Mesodermal cell (in vitro differentiated cells): ENCODE measurements at regions not wholly inside any gene's neighbourhood (a gene's known extent, or its start where the extent isn't known, plus 50 kb on each side); places are given as distances from the start of the nearest gene placed in this dataset.

Experiments
- H3K27ac ChIP-seq: 2 replicates; pipeline ENCODE4 v1.7.0; 2013; ENCODE audit warnings: mild to moderate bottlenecking, low read depth, low read length, moderate library complexity; ENCODE audit not compliant: severe bottlenecking
- H3K36me3 ChIP-seq: 2 replicates; pipeline ENCODE4 v1.7.1; 2013; ENCODE audit warnings: mild to moderate bottlenecking, low read length, moderate library complexity; ENCODE audit not compliant: control insufficient read depth, insufficient read depth
- H3K4me1 ChIP-seq: one replicate; pipeline ENCODE4 v1.7.1; 2013; ENCODE audit warnings: mild to moderate bottlenecking, low read length; ENCODE audit not compliant: insufficient read depth, control insufficient read depth, poor library complexity, severe bottlenecking
- H3K4me3 ChIP-seq: 2 replicates; pipeline ENCODE4 v1.7.0; 2013; ENCODE audit warnings: low read length, control low read depth, mild to moderate bottlenecking; ENCODE audit not compliant: insufficient read depth, poor library complexity, severe bottlenecking; ENCODE audit errors: extremely low read depth
- H3K9me3 ChIP-seq: 2 replicates; pipeline ENCODE4 v1.7.1; 2013; ENCODE audit warnings: mild to moderate bottlenecking, low read length, moderate library complexity; ENCODE audit not compliant: control insufficient read depth
- WGBS, 2 experiments: methylation state at CpG; one replicate each; pipeline ENCODE4 v1.1.5; 2013; ENCODE audit warnings: missing lambda C conversion rate in 2 of 2; ENCODE audit not compliant: insufficient coverage in 2 of 2; 5-methylcytosine and 5-hydroxymethylcytosine counted together

GRCh38 chr2:59083075-59083828 is 842.1 kb upstream of the FANCL start:
- H3K4me1 ChIP-seq: no peaks in the 10 kb centered on the region
- no peaks in the 10 kb centered on the region for H3K9me3 ChIP-seq
- no peak overlapping the region for H3K27ac ChIP-seq
- 94 to 100% methylated on average over 2 to 4 of the region's 5 CpGs for WGBS, 2 experiments
- H3K4me3 ChIP-seq: no peak overlapping the region
- no peaks in the 10 kb centered on the region for H3K36me3 ChIP-seq

DNA sequence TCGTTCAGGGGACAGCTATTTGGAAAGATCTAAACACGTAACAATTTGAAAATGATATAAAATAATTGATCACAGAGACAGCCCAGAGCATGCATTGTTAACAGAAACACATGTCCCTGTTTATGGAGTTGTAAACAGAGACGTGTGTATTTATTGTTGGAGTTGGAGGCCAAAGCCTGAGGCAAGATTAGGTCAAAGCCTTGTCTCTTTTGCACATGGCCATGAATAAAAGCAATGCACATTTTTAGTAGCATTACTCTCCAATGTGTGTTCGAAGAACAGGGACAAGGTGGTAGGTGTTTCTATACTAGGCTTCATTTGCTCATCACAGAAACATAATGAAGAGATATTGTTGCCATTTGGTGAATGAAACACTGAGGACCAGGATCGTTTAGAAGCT is 841.5 kb upstream of the FANCL start:
- no peaks in the 10 kb centered on the region for H3K4me1 ChIP-seq
- WGBS, 2 experiments: 67% methylated on average over 1 of the region's 5 CpGs; no CpG with 5 or more reads in 1 of the 2 experiments
- H3K4me3 ChIP-seq: no peak overlapping the region
- H3K9me3 ChIP-seq: no peaks in the 10 kb centered on the region
- H3K36me3 ChIP-seq: no peaks in the 10 kb centered on the region
- no peak overlapping the region for H3K27ac ChIP-seq

- Histone ChIP-seq H3K4me1 (no peaks in the 10 kb centered on the region), H3K9me3 (no peaks in the 10 kb centered on the region), H3K4me3 (no peak overlapping the region), H3K27ac (no peak overlapping the region), H3K36me3 (no peaks in the 10 kb centered on the region)
- 86 to 100% methylated on average over 1 of the region's 4 CpGs for WGBS, 2 experiments
Observed at GRCh38 chr2:59080451-59081181, 839.5 kb upstream of the FANCL start.

DNA sequence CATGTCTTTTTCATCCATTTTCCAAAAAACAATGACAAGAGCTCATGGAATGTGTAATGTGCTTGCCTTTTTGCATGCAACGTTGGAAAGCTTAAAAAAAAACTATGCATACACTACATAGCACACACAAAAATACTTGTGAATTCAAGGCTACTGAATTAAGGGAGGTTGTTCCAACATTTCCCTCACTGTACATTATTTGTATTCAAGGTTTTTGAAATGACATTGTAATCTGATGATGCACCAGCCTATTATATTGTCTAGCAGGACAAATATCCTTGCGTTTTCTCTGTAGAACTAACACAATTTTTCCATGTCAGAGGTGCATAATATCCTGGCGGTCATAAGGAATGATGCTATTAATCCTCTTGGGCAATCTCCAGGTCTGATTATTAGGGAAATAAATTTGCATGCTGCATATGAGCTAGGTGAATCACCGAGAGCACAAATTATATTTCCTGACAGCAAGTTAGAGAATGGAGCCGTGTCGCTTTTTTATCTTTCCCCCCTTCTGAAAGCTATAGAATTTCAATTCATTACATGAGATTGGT is 836.9 kb upstream of the FANCL start:
- H3K4me3 ChIP-seq: no peak overlapping the region
- H3K4me1 ChIP-seq: no peaks in the 10 kb centered on the region
- H3K27ac ChIP-seq: no peak overlapping the region
- H3K36me3 ChIP-seq: no peaks in the 10 kb centered on the region
- no peaks in the 10 kb centered on the region for H3K9me3 ChIP-seq
- 90% methylated on average over 2 of the region's 6 CpGs; no CpG with 5 or more reads in 1 of the 2 experiments for WGBS, 2 experiments

- Histone ChIP-seq H3K4me1 (no peaks in the 10 kb centered on the region), H3K9me3 (no peaks in the 10 kb centered on the region), H3K27ac (no peak overlapping the region), H3K36me3 (no peaks in the 10 kb centered on the region), H3K4me3 (no peak overlapping the region)
- 80 to 88% methylated on average over 1 to 2 of the region's 6 CpGs for WGBS, 2 experiments
Observed at GRCh38 chr2:59077026-59077725, 836.1 kb upstream of the FANCL start.

DNA sequence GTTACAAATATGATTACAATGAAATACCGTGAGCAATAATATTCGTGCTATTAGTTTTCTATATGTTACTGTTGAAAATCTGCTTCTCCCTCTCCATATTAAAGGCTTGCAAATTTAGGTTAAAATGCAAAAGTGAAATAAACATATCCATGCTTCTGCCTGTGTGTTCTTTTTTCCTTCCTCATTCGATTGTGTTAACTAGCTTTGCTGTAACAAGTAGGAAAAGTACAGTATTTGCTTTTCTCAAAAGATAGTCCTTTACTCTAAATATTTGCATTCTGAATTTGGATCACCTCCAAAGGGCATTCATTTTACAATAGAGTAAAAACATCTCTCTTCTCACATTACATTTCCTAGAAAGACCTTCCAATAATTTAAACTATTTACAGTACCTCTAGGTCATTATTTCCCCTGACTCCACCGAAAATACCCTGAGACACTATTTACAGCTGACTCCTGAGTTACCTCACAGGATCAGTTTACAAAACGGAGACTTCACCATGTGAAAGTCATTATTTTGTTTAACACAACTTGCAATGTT is 835.0 kb upstream of the FANCL start:
- no peaks in the 10 kb centered on the region for H3K9me3 ChIP-seq
- H3K36me3 ChIP-seq: no peaks in the 10 kb centered on the region
- no peaks in the 10 kb centered on the region for H3K4me1 ChIP-seq
- WGBS, 2 experiments: 75 to 80% methylated on average over 1 of the region's 5 CpGs
- H3K4me3 ChIP-seq: no peak overlapping the region
- H3K27ac ChIP-seq: no peak overlapping the region

DNA sequence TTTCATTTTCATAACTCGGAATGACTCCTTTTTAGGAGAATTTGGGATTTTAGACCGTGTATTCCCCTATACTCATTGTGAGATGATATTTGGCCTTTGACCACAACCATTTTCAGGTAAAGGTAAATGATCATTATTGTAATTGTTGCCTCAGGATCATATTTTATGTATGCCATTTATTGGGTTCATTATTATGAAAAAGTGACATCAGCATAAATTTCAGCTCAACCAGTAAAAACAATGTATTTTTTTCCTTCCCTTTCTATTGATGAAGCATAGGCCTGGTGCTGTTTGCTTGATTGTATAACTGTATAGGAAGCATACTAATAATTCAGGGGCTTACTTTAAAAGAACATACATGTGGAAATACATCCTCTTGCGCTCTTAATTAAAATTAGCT is 832.9 kb upstream of the FANCL start:
- H3K4me3 ChIP-seq: no peak overlapping the region
- H3K9me3 ChIP-seq: no peaks in the 10 kb centered on the region
- no peaks in the 10 kb centered on the region for H3K4me1 ChIP-seq
- H3K27ac ChIP-seq: no peak overlapping the region
- H3K36me3 ChIP-seq: no peaks in the 10 kb centered on the region
- WGBS, 2 experiments: 66% methylated on average over 2 of the region's 3 CpGs; no CpG with 5 or more reads in 1 of the 2 experiments

GRCh38 chr2:59073286-59073685 is 832.2 kb upstream of the FANCL start:
- WGBS, 2 experiments: 94 to 96% methylated on average over 2 to 5 of the region's 6 CpGs
- Histone ChIP-seq H3K4me1 (no peaks in the 10 kb centered on the region), H3K36me3 (no peaks in the 10 kb centered on the region), H3K27ac (no peak overlapping the region), H3K9me3 (no peaks in the 10 kb centered on the region), H3K4me3 (no peak overlapping the region)

GRCh38 chr2:59068255-59068654 is 827.1 kb upstream of the FANCL start:
- WGBS, 2 experiments: 75 to 100% methylated on average over 1 of the region's 2 CpGs
- Histone ChIP-seq H3K36me3 (no peaks in the 10 kb centered on the region), H3K4me3 (no peak overlapping the region), H3K4me1 (no peaks in the 10 kb centered on the region), H3K9me3 (no peaks in the 10 kb centered on the region), H3K27ac (no peak overlapping the region)

GRCh38 chr2:59066787-59067399 is 825.8 kb upstream of the FANCL start:
- H3K4me3 ChIP-seq: no peak overlapping the region
- H3K36me3 ChIP-seq: no peaks in the 10 kb centered on the region
- 95 to 97% methylated on average over 25 to 45 of the region's 56 CpGs for WGBS, 2 experiments
- H3K27ac ChIP-seq: no peak overlapping the region
- H3K4me1 ChIP-seq: no peaks in the 10 kb centered on the region
- no peaks in the 10 kb centered on the region for H3K9me3 ChIP-seq
